Fibroblast of villous mesenchyme (primary cell): ENCODE measurements at regions not wholly inside any gene's neighbourhood (a gene's known extent, or its start where the extent isn't known, plus 50 kb on each side); places are given as distances from the start of the nearest gene placed in this dataset.

Experiments used
- DNase-seq: peaks from one replicate; pipeline ENCODE4 v3.0.0-alpha.2; 2010; ENCODE audit warnings: low read depth
- H3K4me3 ChIP-seq: 2 replicates; pipeline ENCODE4 v1.5.1; 2011; ENCODE audit warnings: low read depth, mild to moderate bottlenecking, low read length
- TF ChIP-seq, protein P1 (sequence below): IDR thresholded peaks from 2 replicates; pipeline ENCODE4 v1.5.1; 2012; ENCODE audit warnings: low read depth, mild to moderate bottlenecking, low read length; ENCODE audit not compliant: insufficient read depth

DNA sequence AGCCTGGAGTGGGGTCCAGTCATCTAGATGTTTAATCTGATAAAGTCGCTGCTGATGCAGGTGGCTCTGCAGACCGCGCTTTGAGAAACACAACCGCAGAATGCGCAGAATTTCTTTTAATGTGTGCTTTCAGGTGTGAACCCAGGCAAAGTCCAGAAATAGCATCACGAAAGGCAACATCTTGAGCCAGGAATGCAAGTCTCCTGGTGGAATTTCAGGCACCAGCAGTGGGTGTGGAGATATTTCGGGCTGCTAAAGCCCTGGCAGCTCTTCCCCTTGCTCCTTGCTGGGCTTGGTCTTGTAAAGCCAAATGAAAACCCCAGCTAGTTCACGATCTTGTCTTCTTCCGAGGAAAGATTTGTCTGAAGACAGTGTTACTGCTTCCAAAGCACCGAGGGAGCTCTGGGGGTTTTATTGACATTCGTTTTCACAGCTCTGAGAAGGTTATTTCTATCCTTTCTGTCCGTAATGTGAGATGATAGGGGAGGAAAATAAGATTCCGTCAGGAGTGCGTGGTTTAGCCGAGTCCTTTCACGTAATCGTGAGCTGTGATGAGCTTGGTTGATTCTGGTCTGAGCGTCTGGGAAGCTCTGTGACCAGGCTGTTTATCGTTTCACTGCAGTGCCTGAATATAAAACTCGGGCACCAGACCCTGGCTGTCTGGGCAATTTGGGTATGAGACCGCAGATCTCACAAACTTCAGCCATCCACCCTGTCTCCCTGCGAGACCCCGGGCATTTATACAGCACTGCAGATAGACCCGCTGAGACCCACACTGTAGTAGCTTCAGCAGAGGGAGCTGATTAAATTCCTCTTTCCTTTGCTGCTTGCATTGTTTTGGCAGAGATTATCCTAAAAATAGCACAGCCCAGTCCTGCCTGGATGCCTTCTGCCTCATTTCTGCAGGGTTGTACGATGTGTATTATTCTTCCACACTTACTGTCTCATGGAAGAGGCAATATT, 67.0 kb upstream of the SLC25A26 start:
- TF ChIP-seq, protein P1, sequence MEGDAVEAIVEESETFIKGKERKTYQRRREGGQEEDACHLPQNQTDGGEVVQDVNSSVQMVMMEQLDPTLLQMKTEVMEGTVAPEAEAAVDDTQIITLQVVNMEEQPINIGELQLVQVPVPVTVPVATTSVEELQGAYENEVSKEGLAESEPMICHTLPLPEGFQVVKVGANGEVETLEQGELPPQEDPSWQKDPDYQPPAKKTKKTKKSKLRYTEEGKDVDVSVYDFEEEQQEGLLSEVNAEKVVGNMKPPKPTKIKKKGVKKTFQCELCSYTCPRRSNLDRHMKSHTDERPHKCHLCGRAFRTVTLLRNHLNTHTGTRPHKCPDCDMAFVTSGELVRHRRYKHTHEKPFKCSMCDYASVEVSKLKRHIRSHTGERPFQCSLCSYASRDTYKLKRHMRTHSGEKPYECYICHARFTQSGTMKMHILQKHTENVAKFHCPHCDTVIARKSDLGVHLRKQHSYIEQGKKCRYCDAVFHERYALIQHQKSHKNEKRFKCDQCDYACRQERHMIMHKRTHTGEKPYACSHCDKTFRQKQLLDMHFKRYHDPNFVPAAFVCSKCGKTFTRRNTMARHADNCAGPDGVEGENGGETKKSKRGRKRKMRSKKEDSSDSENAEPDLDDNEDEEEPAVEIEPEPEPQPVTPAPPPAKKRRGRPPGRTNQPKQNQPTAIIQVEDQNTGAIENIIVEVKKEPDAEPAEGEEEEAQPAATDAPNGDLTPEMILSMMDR, result no peak
- DNase-seq, result peak; percentile 43
- H3K4me3 ChIP-seq, result peak overlapping the region; percentile 44

DNA sequence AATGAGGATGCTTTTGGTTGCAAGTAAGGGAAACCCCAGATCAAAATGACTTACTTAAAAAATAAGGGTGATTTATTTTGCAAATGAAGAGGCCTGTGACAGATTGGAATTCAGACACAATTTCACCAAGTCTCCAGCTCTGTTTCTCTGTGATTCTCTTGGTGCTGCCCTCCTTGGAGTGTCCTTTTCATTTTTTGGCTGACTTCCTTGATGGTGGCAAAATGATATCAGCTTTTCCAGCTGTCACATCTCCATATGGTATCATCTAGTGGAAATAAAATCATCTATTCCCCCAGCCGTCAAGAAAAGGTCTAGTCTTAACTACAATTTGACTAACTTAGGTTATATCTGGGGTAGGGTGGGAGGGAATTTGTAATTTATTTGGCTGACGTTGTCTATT, 68.5 kb upstream of the SLC25A26 start:
- H3K4me3 ChIP-seq, result no peak overlapping the region
- DNase-seq, result no peak
- TF ChIP-seq, protein P1, result no peak

DNA sequence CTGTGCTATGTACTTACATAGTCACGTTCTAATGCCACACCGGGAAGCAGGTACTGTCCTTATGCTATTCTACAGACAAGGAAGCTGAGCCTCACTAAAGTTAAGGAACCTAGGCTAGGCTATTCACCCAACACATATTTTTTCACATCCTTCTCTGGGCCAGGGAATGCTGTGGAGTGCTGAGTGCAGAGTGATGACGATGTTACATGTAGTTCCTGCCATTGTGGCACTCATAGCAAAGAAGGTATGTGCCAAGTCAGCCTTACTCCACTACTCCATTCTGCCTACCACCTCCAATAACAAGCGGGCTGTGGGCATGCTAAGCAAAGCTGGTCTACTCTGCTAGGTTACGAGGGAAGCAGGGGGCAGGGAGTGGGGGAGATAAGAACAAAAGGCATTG, 69.8 kb upstream of the SLC25A26 start:
- TF ChIP-seq, protein P1, result no peak
- H3K4me3 ChIP-seq, result no peak overlapping the region
- DNase-seq, result no peak

DNA sequence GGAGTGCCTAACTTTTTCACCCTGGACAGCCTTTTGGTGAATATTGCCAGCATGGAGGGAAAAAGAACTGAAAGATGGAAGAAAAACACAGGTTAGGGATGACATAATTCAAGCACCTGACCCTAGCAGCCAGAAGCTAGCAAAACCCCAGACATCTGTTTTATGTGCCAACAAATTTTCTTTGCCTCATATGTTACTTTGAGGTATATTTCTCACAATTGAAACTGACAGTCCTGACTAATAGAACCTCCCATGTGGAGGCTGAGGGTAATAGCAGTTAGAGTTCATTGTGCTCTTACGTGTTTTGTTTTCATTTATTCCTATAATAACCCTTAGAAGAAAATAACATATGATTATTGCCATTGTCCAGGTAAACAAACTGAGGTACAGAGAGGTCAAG, 71.5 kb upstream of the SLC25A26 start:
- no peak for DNase-seq
- TF ChIP-seq, protein P1, result no peak
- H3K4me3 ChIP-seq, result no peak overlapping the region

DNA sequence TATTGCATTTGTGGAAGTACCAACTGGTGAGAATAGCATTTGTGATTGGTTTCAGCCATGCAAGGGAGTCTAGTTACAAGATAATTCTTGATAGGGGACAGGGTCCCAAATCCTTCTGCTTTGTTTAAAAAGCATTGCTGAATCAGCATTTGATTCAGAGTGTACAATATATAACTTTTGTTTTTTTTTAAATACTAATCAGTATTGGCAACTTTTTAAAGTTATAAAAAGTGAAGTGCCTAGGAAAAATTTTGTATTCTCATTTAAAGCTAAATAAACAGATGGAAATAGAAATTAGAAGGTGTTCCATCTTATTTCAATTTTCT, 75.4 kb upstream of the SLC25A26 start:
- TF ChIP-seq, protein P1, result no peak
- DNase-seq, result no peak
- H3K4me3 ChIP-seq, result no peak overlapping the region

DNA sequence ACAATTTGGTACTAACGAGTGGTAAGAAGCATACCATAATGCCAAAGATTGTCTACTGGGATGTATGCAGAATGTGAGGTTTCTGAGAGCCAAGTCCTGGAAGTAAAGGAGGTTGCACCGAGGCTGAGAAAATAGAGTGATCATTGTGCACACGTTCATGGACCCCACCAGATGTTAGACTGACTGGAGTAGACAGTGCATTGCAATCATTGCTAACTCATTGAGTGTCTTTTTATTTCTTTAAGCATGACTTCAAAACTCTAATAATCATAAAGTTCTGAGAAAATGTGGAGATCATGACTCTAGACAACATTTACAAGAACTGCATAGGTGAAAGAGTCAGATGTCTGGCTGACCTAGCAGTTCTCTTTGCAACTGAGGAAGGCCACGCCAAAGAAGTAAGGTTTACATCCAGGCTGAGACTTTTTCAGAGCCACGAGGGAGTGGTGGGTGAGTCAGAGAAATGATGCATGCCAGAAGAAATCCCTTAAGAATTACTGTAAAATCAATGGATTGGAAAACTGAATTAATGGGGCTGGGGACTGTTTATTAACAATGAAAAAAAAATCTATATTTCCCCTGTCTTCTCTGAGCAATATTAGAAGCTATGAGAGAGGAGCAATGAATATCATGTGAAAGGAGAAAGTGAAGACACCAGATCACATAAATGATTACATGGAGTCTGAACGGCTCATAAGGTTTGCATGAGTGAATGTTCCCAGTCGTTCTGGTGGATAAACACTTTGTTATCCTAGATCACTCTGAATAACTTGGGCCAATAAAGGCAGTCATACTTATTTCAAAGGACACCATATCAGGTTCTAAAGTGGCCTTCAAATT, 76.0 kb upstream of the SLC25A26 start:
- no peak overlapping the region for H3K4me3 ChIP-seq
- TF ChIP-seq, protein P1, result no peak
- peak; percentile 16 for DNase-seq
